ENCODE measurements at regions not wholly inside any gene's neighbourhood (a gene's known extent, or its start where the extent isn't known, plus 50 kb on each side); places are given as distances from the start of the nearest gene placed in this dataset.
A peak's percentile ranks its signal among the peaks of the same experiment; 100 is the strongest.

DNA sequence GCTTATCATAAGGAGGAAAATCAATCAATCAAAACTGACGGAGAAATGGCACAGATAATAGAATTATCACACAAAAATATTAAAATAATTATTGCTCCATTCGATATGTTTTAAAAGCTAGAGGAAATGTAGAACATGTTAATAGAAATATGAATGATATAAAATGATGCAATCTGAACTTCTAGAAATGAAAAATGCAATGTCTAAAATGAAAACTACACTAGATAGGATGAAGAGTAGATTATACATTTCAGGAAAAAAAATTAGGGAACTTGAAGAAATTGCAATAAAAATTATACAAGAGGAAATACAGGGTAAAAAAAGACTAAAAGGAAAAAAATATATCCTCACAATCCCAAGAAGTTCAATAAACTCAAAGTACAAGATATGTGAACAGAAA lies 80.2 kb upstream of the TP63 start:
- no peak for TF ChIP-seq EP300 (IDR thresholded peaks at IDR 0.05; ENCODE audit: borderline replicate concordance)
- TF ChIP-seq, protein P1, sequence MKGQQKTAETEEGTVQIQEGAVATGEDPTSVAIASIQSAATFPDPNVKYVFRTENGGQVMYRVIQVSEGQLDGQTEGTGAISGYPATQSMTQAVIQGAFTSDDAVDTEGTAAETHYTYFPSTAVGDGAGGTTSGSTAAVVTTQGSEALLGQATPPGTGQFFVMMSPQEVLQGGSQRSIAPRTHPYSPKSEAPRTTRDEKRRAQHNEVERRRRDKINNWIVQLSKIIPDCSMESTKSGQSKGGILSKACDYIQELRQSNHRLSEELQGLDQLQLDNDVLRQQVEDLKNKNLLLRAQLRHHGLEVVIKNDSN (IDR thresholded peaks at IDR 0.05), result no peak
- no peak for TF ChIP-seq CEBPB (IDR thresholded peaks at IDR 0.05)

DNA sequence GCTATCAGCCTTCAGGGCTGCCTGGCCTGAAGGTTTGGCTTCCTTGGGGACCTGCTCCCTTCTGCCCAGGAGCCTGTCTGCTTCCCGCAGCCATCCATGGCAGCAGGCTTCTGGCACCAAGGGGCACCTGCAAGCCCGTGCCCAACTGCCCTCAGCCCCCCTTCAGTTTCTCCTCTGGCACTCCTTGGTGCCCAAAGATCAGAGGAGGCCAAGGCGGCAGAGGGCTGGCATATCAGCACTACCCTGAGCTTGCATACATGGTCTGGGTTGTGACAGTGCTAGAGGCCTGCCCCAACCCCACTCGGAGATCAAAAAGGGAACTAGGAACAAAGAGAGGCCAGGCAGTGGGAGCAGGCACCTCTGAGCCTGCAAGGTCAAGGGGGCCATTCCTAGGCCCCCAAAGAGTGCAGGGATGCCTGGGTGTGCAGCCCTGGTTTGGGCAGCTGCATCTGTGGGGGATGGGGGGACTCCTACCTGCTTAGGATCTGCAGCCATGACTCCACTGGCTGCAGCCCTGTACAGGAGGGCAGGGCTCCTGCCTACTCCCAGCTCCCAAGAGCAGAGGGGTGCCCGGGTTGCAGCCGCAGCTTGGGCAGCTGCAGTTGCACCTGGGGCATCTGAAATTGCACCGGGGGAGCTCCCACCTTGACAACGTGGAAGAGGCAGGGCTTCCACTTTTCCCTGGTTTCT lies 76.2 kb upstream of the TP63 start:
- TF ChIP-seq, protein P2, sequence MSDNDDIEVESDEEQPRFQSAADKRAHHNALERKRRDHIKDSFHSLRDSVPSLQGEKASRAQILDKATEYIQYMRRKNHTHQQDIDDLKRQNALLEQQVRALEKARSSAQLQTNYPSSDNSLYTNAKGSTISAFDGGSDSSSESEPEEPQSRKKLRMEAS (IDR thresholded peaks at IDR 0.05), result no peak
- no peak for TF ChIP-seq TCF12 (IDR thresholded peaks at IDR 0.05; ENCODE audit: low read depth)
- TF ChIP-seq ZBTB7A (IDR thresholded peaks at IDR 0.05; ENCODE audit: low read depth), result no peak
- TF ChIP-seq EP300 (IDR thresholded peaks at IDR 0.05; ENCODE audit: borderline replicate concordance), result no peak
- TF ChIP-seq TEAD4 (IDR thresholded peaks at IDR 0.05), result no peak

DNA sequence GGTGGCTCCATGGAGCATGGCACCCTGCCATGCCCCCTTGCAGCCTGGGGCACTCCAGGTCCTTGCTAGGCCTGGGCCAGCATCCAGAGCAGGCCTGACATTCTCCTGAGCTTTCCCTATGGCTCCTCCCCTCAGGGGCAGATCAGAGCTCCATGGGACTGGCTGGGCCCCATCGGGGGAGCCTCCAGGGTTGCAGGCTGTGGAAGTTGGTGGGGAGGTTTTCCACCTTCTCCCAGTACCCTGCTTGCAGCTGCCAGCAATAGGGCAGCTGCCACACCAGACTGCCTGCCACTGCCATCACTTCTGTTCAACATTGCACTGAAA lies 75.7 kb upstream of the TP63 start:
- TF ChIP-seq YY1 (IDR thresholded peaks at IDR 0.05; ENCODE audit: low read depth), result no peak
- no peak for TF ChIP-seq TEAD4 (IDR thresholded peaks at IDR 0.05)
- no peak for TF ChIP-seq CEBPB (IDR thresholded peaks at IDR 0.05)
- TF ChIP-seq TCF12 (IDR thresholded peaks at IDR 0.05; ENCODE audit: low read depth), result no peak
- TF ChIP-seq, protein P2 (IDR thresholded peaks at IDR 0.05), result no peak
- TF ChIP-seq NFIC (IDR thresholded peaks at IDR 0.05), result no peak
- TF ChIP-seq, protein P1 (IDR thresholded peaks at IDR 0.05), result no peak
- no peak for TF ChIP-seq TAF1 (IDR thresholded peaks at IDR 0.05; ENCODE audit: low read depth)
- TF ChIP-seq, protein P3, sequence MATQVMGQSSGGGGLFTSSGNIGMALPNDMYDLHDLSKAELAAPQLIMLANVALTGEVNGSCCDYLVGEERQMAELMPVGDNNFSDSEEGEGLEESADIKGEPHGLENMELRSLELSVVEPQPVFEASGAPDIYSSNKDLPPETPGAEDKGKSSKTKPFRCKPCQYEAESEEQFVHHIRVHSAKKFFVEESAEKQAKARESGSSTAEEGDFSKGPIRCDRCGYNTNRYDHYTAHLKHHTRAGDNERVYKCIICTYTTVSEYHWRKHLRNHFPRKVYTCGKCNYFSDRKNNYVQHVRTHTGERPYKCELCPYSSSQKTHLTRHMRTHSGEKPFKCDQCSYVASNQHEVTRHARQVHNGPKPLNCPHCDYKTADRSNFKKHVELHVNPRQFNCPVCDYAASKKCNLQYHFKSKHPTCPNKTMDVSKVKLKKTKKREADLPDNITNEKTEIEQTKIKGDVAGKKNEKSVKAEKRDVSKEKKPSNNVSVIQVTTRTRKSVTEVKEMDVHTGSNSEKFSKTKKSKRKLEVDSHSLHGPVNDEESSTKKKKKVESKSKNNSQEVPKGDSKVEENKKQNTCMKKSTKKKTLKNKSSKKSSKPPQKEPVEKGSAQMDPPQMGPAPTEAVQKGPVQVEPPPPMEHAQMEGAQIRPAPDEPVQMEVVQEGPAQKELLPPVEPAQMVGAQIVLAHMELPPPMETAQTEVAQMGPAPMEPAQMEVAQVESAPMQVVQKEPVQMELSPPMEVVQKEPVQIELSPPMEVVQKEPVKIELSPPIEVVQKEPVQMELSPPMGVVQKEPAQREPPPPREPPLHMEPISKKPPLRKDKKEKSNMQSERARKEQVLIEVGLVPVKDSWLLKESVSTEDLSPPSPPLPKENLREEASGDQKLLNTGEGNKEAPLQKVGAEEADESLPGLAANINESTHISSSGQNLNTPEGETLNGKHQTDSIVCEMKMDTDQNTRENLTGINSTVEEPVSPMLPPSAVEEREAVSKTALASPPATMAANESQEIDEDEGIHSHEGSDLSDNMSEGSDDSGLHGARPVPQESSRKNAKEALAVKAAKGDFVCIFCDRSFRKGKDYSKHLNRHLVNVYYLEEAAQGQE (IDR thresholded peaks at IDR 0.05; ENCODE audit: low read depth), result no peak
- TF ChIP-seq CREB1 (IDR thresholded peaks at IDR 0.05; ENCODE audit: low read depth), result no peak
- no peak for TF ChIP-seq FOXM1 (IDR thresholded peaks at IDR 0.05; ENCODE audit: borderline replicate concordance, low read depth)
- no peak for TF ChIP-seq RAD21 (IDR thresholded peaks at IDR 0.05; ENCODE audit: low read depth)
- TF ChIP-seq EGR1 (IDR thresholded peaks at IDR 0.05), result no peak
- no peak for TF ChIP-seq EP300 (IDR thresholded peaks at IDR 0.05; ENCODE audit: borderline replicate concordance)
- TF ChIP-seq ZBTB7A (IDR thresholded peaks at IDR 0.05; ENCODE audit: low read depth), result no peak

DNA sequence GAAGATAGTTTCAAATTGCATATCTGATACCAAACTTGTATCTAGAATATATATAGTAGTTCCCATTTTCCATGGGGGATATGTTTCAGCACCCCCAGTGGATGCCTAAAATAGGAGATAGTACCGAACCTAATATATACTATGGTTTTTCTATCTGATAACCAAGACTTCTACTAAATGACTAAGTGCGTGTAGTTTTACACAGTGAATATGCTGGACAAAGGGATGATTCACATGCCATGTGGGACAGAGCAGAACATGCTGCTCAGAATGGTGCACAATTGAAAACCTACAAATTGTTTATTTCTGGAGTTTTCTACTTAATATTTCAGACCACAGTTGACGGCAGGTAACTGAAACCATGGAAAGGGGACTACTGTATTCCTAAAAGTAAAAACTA lies 73.4 kb upstream of the TP63 start:
- TF ChIP-seq EP300 (IDR thresholded peaks at IDR 0.05; ENCODE audit: borderline replicate concordance) (no peak), NFIC (IDR thresholded peaks at IDR 0.05) (no peak), ZBTB7A (IDR thresholded peaks at IDR 0.05; ENCODE audit: low read depth) (no peak), YY1 (IDR thresholded peaks at IDR 0.05; ENCODE audit: low read depth) (no peak), TAF1 (IDR thresholded peaks at IDR 0.05; ENCODE audit: low read depth) (no peak), TCF12 (IDR thresholded peaks at IDR 0.05; ENCODE audit: low read depth) (no peak), EGR1 (IDR thresholded peaks at IDR 0.05) (no peak), CREB1 (IDR thresholded peaks at IDR 0.05; ENCODE audit: low read depth) (no peak), CEBPB (IDR thresholded peaks at IDR 0.05) (no peak), RAD21 (IDR thresholded peaks at IDR 0.05; ENCODE audit: low read depth) (no peak), FOXM1 (IDR thresholded peaks at IDR 0.05; ENCODE audit: borderline replicate concordance, low read depth) (no peak), TEAD4 (IDR thresholded peaks at IDR 0.05) (no peak)
- TF ChIP-seq, protein P1 (IDR thresholded peaks at IDR 0.05), result no peak
- TF ChIP-seq, protein P2 (IDR thresholded peaks at IDR 0.05), result no peak
- TF ChIP-seq, protein P3 (IDR thresholded peaks at IDR 0.05; ENCODE audit: low read depth), result no peak

DNA sequence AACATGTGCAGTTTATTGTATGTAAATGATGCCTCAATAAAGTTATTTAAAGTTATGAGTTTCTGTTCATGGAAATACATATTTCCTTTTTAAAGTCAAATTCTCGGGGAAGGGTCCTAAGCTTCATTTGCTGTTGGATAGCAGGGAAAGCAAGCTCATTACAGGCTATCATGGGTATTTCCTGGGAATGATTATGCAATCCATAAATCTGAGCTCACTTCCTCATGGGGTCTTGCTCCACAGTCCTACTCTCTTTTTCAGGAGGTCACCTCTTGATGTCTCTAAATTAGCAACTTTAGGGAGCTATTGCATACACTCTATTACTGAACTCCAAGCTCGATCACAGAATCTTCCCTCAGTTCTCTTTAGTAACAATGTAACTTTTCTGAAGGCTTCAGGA lies 69.9 kb upstream of the TP63 start:
- no peak for TF ChIP-seq CREB1 (IDR thresholded peaks at IDR 0.05; ENCODE audit: low read depth)
- TF ChIP-seq CEBPB (IDR thresholded peaks at IDR 0.05), result peak; percentile 62

Measured in Ishikawa (cell line).